ENCODE measurements at regions not wholly inside any gene's neighbourhood (a gene's known extent, or its start where the extent isn't known, plus 50 kb on each side); places are given as distances from the start of the nearest gene placed in this dataset.

GRCh38 chr6:167445568-167445967 lies 120.7 kb downstream of the TTLL2 start:
- no peaks in the 10 kb centered on the region; a peak in 1 of 4 replicates for H3K4me1 ChIP-seq (ENCODE audit: control insufficient read depth in 1 of 2, insufficient read depth in 2 of 2, low read depth in 1 of 2, low read length in 1 of 2)
- no peaks in the 10 kb centered on the region for H3K27me3 ChIP-seq (ENCODE audit: insufficient read depth)
- H3K9ac ChIP-seq: no peak overlapping the region
- H4K20me1 ChIP-seq (ENCODE audit: insufficient read depth): no peaks in the 10 kb centered on the region
- CTCF ChIA-PET: interaction anchor here (1.5 kb wide), 2 partner anchors 69 to 673 kb away, joined by 3 to 4 read pairs; no protein-coding TSS in a partner anchor
- TF ChIP-seq SIN3A (IDR thresholded peaks at IDR 0.05; ENCODE audit: borderline replicate concordance, low read depth, low read length) (no peak), USF1 (IDR thresholded peaks at IDR 0.05; ENCODE audit: borderline replicate concordance, low read depth) (no peak), FOXJ3 (CRISPR knock-in tag; IDR thresholded peaks at IDR 0.05) (no peak), POLR2AphosphoS5 (IDR thresholded peaks at IDR 0.05; ENCODE audit: low read depth, low read length) (no peak), CHD2 (IDR thresholded peaks at IDR 0.05; ENCODE audit: low read length, partially characterized antibody) (no peak), RCOR1 (IDR thresholded peaks at IDR 0.05; ENCODE audit: low read length) (no peak), MXI1 (IDR thresholded peaks at IDR 0.05; ENCODE audit: low read depth, low read length) (no peak), ZBTB33 (IDR thresholded peaks at IDR 0.05; ENCODE audit: borderline replicate concordance, low read depth) (no peak), FOXM1 (IDR thresholded peaks at IDR 0.05; ENCODE audit: low read depth) (no peak)
- TF ChIP-seq, protein P1, sequence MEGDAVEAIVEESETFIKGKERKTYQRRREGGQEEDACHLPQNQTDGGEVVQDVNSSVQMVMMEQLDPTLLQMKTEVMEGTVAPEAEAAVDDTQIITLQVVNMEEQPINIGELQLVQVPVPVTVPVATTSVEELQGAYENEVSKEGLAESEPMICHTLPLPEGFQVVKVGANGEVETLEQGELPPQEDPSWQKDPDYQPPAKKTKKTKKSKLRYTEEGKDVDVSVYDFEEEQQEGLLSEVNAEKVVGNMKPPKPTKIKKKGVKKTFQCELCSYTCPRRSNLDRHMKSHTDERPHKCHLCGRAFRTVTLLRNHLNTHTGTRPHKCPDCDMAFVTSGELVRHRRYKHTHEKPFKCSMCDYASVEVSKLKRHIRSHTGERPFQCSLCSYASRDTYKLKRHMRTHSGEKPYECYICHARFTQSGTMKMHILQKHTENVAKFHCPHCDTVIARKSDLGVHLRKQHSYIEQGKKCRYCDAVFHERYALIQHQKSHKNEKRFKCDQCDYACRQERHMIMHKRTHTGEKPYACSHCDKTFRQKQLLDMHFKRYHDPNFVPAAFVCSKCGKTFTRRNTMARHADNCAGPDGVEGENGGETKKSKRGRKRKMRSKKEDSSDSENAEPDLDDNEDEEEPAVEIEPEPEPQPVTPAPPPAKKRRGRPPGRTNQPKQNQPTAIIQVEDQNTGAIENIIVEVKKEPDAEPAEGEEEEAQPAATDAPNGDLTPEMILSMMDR (IDR thresholded peaks at IDR 0.05): no peak
- TF ChIP-seq, protein P2, sequence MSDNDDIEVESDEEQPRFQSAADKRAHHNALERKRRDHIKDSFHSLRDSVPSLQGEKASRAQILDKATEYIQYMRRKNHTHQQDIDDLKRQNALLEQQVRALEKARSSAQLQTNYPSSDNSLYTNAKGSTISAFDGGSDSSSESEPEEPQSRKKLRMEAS (IDR thresholded peaks at IDR 0.05; ENCODE audit: low read depth): no peak
- H3K9me3 ChIP-seq: no peaks in the 10 kb centered on the region
- no peaks in the 10 kb centered on the region for H3K79me2 ChIP-seq (ENCODE audit: insufficient read depth)
- H3K27ac ChIP-seq (ENCODE audit: low read depth in 2 of 2, low read length in 1 of 2): no peak overlapping the region
- H3K9me2 ChIP-seq: no peaks in the 10 kb centered on the region
- no peaks in the 10 kb centered on the region for H3K36me3 ChIP-seq (replicated peaks in 1 of 2; ENCODE audit: control insufficient read depth in 1 of 2, insufficient read depth in 2 of 2, low read length in 1 of 2)
- H3K4me3 ChIP-seq (ENCODE audit: low read depth in 2 of 2, low read length in 1 of 2): no peak overlapping the region
- no peaks in the 10 kb centered on the region for H3F3A ChIP-seq (replicated peaks; ENCODE audit: insufficient read depth)
- H2AFZ ChIP-seq (ENCODE audit: low read depth): no peak overlapping the region
- POLR2A ChIA-PET: no interaction called here
- DNase-seq: no peak
- H3K4me2 ChIP-seq: no peak overlapping the region
- 47% methylated on average over 3 of the region's 7 CpGs for WGBS (ENCODE audit: low lambda C conversion rate)

DNA sequence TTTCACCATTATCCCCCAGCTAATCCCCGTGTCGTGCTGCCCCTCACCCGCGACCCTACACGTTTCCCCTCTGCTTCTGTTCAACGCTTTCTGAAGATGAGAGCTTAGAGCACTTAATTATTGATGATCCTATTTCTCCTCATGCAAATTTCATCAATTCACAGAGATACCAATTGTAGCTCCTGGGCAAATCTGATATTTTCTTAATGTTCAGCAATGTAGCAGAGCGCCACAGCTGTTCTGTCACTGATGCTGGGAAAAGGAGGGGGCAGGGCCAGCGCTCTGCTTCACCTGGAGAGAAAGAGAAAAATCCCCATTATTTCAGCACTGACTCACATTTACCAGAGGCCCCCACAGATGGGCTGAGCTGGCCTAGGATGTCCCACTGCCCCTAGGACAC lies 121.2 kb downstream of the TTLL2 start:
- DNase-seq: no peak

More for the DNA sequence above, 121.2 kb downstream of the TTLL2 start:
- TF ChIP-seq RXRA (IDR thresholded peaks at IDR 0.05; ENCODE audit: borderline replicate concordance, low read depth) (no peak), JUND (IDR thresholded peaks at IDR 0.05) (no peak), TEAD4 (IDR thresholded peaks at IDR 0.05; ENCODE audit: borderline replicate concordance, insufficient read depth) (no peak), NRF1 (IDR thresholded peaks at IDR 0.05; ENCODE audit: low read depth, low read length) (no peak), SIN3A (IDR thresholded peaks at IDR 0.05; ENCODE audit: borderline replicate concordance, low read depth, low read length) (no peak), IRF3 (IDR thresholded peaks at IDR 0.05; ENCODE audit: low read depth, low read length) (no peak), RAD21 (IDR thresholded peaks at IDR 0.05; ENCODE audit: low read length) (no peak), SMC3 (IDR thresholded peaks at IDR 0.05; ENCODE audit: low read depth, low read length) (no peak), FOXJ3 (CRISPR knock-in tag; IDR thresholded peaks at IDR 0.05) (no peak), REST (IDR thresholded peaks at IDR 0.05; ENCODE audit: low read depth, low read length) (no peak)
- Histone ChIP-seq H3K9me2 (no peaks in the 10 kb centered on the region), H3K4me1 (ENCODE audit: control insufficient read depth in 1 of 2, insufficient read depth in 2 of 2, low read depth in 1 of 2, low read length in 1 of 2) (no peaks in the 10 kb centered on the region; a peak in 1 of 4 replicates), H3K36me3 (replicated peaks in 1 of 2; ENCODE audit: control insufficient read depth in 1 of 2, insufficient read depth in 2 of 2, low read length in 1 of 2) (no peaks in the 10 kb centered on the region), H3K4me3 (ENCODE audit: low read depth in 2 of 2, low read length in 1 of 2) (no peak overlapping the region), H3K27me3 (ENCODE audit: insufficient read depth) (no peaks in the 10 kb centered on the region), H3K4me2 (no peak overlapping the region), H3F3A (replicated peaks; ENCODE audit: insufficient read depth) (no peaks in the 10 kb centered on the region), H3K79me2 (ENCODE audit: insufficient read depth) (no peaks in the 10 kb centered on the region), H3K27ac (ENCODE audit: low read depth in 2 of 2, low read length in 1 of 2) (no peak overlapping the region), H3K9ac (no peak overlapping the region), H4K20me1 (ENCODE audit: insufficient read depth) (no peaks in the 10 kb centered on the region), H2AFZ (ENCODE audit: low read depth) (no peak overlapping the region), H3K9me3 (no peaks in the 10 kb centered on the region)
- CTCF ChIA-PET: no interaction called here
- POLR2A ChIA-PET: no interaction called here
- WGBS (ENCODE audit: low lambda C conversion rate): 64% methylated on average over 6 of the region's 8 CpGs

All from SK-N-SH (cell line).